ENCODE measurements at regions not wholly inside any gene's neighbourhood (a gene's known extent, or its start where the extent isn't known, plus 50 kb on each side); places are given as distances from the start of the nearest gene placed in this dataset.

- no peaks in the 10 kb centered on the region for H3K4me1 Mint-ChIP-seq (ENCODE audit: low read depth)
- H3K36me3 Mint-ChIP-seq (ENCODE audit: low read depth): no peaks in the 10 kb centered on the region
- no peak for DNase-seq (ENCODE audit: low spot score)
- no peak overlapping the region for H3K27ac Mint-ChIP-seq (ENCODE audit: unreplicated experiment)
- peaks cover 8% of the 10 kb centered on the region for H3K27me3 Mint-ChIP-seq (ENCODE audit: low read depth)
- peaks cover 8% of the 10 kb centered on the region for H3K9me3 Mint-ChIP-seq (ENCODE audit: low read depth)
- H3K4me3 Mint-ChIP-seq (ENCODE audit: unreplicated experiment): no peak overlapping the region
- TF ChIP-seq CTCF (IDR thresholded peaks at IDR 0.05): no peak
Measured at GRCh38 chr3:65251375-65251774, 563.6 kb upstream of the ADAMTS9 start.

GRCh38 chr3:65246561-65246960, 558.8 kb upstream of the ADAMTS9 start:
- no peaks in the 10 kb centered on the region for H3K36me3 Mint-ChIP-seq (ENCODE audit: low read depth)
- no peak for DNase-seq (ENCODE audit: low spot score)
- H3K27ac Mint-ChIP-seq (ENCODE audit: unreplicated experiment): no peak overlapping the region
- no peaks in the 10 kb centered on the region for H3K4me1 Mint-ChIP-seq (ENCODE audit: low read depth)
- H3K4me3 Mint-ChIP-seq (ENCODE audit: unreplicated experiment): no peak overlapping the region
- TF ChIP-seq CTCF (IDR thresholded peaks at IDR 0.05): no peak
- H3K27me3 Mint-ChIP-seq (ENCODE audit: low read depth): peaks cover 8% of the 10 kb centered on the region
- H3K9me3 Mint-ChIP-seq (ENCODE audit: low read depth): no peaks in the 10 kb centered on the region

GRCh38 chr3:65245133-65246063, 557.6 kb upstream of the ADAMTS9 start:
- H3K27ac Mint-ChIP-seq (ENCODE audit: unreplicated experiment): no peak overlapping the region
- peaks cover 5% of the 10 kb centered on the region for H3K27me3 Mint-ChIP-seq (ENCODE audit: low read depth)
- no peaks in the 10 kb centered on the region for H3K36me3 Mint-ChIP-seq (ENCODE audit: low read depth)
- peak; percentile 83 for TF ChIP-seq CTCF (IDR thresholded peaks at IDR 0.05)
- no peaks in the 10 kb centered on the region for H3K4me1 Mint-ChIP-seq (ENCODE audit: low read depth)
- no peaks in the 10 kb centered on the region for H3K9me3 Mint-ChIP-seq (ENCODE audit: low read depth)
- no peak for DNase-seq (ENCODE audit: low spot score)
- H3K4me3 Mint-ChIP-seq (ENCODE audit: unreplicated experiment): no peak overlapping the region

- no peak for DNase-seq (ENCODE audit: low spot score)
- TF ChIP-seq CTCF (IDR thresholded peaks at IDR 0.05): no peak
- peaks cover 2% of the 10 kb centered on the region for H3K36me3 Mint-ChIP-seq (ENCODE audit: low read depth)
- H3K4me3 Mint-ChIP-seq (ENCODE audit: unreplicated experiment): no peak overlapping the region
- H3K9me3 Mint-ChIP-seq (ENCODE audit: low read depth): peaks cover 7% of the 10 kb centered on the region
- H3K27ac Mint-ChIP-seq (ENCODE audit: unreplicated experiment): no peak overlapping the region
- no peaks in the 10 kb centered on the region for H3K27me3 Mint-ChIP-seq (ENCODE audit: low read depth)
- no peaks in the 10 kb centered on the region for H3K4me1 Mint-ChIP-seq (ENCODE audit: low read depth)
Measured at GRCh38 chr3:65240366-65240765, 552.6 kb upstream of the ADAMTS9 start.

GRCh38 chr3:65238652-65239051, 550.9 kb upstream of the ADAMTS9 start:
- Mint-ChIP-seq H3K9me3 (ENCODE audit: low read depth) (peaks cover 7% of the 10 kb centered on the region), H3K27me3 (ENCODE audit: low read depth) (no peaks in the 10 kb centered on the region), H3K36me3 (ENCODE audit: low read depth) (peaks cover 2% of the 10 kb centered on the region), H3K4me1 (ENCODE audit: low read depth) (no peaks in the 10 kb centered on the region), H3K4me3 (ENCODE audit: unreplicated experiment) (no peak overlapping the region), H3K27ac (ENCODE audit: unreplicated experiment) (no peak overlapping the region)
- no peak for DNase-seq (ENCODE audit: low spot score)
- TF ChIP-seq CTCF (IDR thresholded peaks at IDR 0.05): no peak
